HepG2 (cell line): ENCODE measurements at regions not wholly inside any gene's neighbourhood (a gene's known extent, or its start where the extent isn't known, plus 50 kb on each side); places are given as distances from the start of the nearest gene placed in this dataset.
A peak's percentile ranks its signal among the peaks of the same experiment; 100 is the strongest.

Experiments
- ELF1 ChIP-seq: sonication (generic); formaldehyde crosslinking; IDR thresholded peaks from 2 replicates; pipeline ENCODE4 v1.4.0; 2020; ENCODE audit warnings: missing genetic modification reagents
- ELF3 ChIP-seq: IDR thresholded peaks from 2 replicates; pipeline ENCODE4 v1.6.1; 2016; ENCODE audit warnings: missing genetic modification reagents, missing compliant biosample characterization
- FOXM1 ChIP-seq: sonication (generic); formaldehyde crosslinking; IDR thresholded peaks from 2 replicates; pipeline ENCODE4 v1.5.0; 2020; ENCODE audit warnings: missing genetic modification reagents
- GATA4 ChIP-seq: sonication (generic); IDR thresholded peaks from 2 replicates; pipeline ENCODE4 v1.6.1; 2016; ENCODE audit warnings: antibody characterized with exemption, low read depth, borderline replicate concordance
- HDAC1 ChIP-seq: sonication (generic); formaldehyde crosslinking; IDR thresholded peaks from 2 replicates; pipeline ENCODE4 v1.5.1; 2020; ENCODE audit warnings: mild to moderate bottlenecking, missing genetic modification reagents
- JUNB ChIP-seq: sonication (generic); formaldehyde crosslinking; IDR thresholded peaks from 2 replicates; pipeline ENCODE4 v1.8.0; 2022; ENCODE audit warnings: missing genetic modification reagents, mild to moderate bottlenecking, borderline replicate concordance
- NFE2 ChIP-seq: sonication (generic); formaldehyde crosslinking; IDR thresholded peaks from 2 replicates; pipeline ENCODE4 v1.4.0; 2020; ENCODE audit warnings: missing genetic modification reagents
- NPAS2 ChIP-seq: sonication (generic); formaldehyde crosslinking; IDR thresholded peaks from 2 replicates; pipeline ENCODE4 v1.8.0; 2022; ENCODE audit warnings: mild to moderate bottlenecking, missing genetic modification reagents, borderline replicate concordance
- SALL1 ChIP-seq: sonication (generic); formaldehyde crosslinking; IDR thresholded peaks from 2 replicates; pipeline ENCODE4 v1.8.0; 2022; ENCODE audit warnings: mild to moderate bottlenecking, missing genetic modification reagents
- THAP11 ChIP-seq: IDR thresholded peaks from 2 replicates; pipeline ENCODE4 v1.6.1; 2016; ENCODE audit warnings: missing biosample characterization, missing genetic modification reagents
- TSC22D2 ChIP-seq: sonication (generic); formaldehyde crosslinking; IDR thresholded peaks from 2 replicates; pipeline ENCODE4 v1.5.1; 2020; ENCODE audit warnings: missing genetic modification reagents, mild to moderate bottlenecking, borderline replicate concordance
- ZBTB7A ChIP-seq: sonication (generic); formaldehyde crosslinking; IDR thresholded peaks from 2 replicates; pipeline ENCODE4 v1.8.0; 2022; ENCODE audit warnings: mild to moderate bottlenecking, missing genetic modification reagents
- ZKSCAN8 ChIP-seq: IDR thresholded peaks from 2 replicates; pipeline ENCODE4 v1.6.1; 2016; ENCODE audit warnings: borderline replicate concordance, missing genetic modification reagents, missing compliant biosample characterization
- ZNF12 ChIP-seq: sonication (generic); formaldehyde crosslinking; IDR thresholded peaks from 2 replicates; pipeline ENCODE4 v1.5.0; 2020; ENCODE audit warnings: missing genetic modification reagents
- ZNF121 ChIP-seq: sonication (generic); formaldehyde crosslinking; IDR thresholded peaks from 2 replicates; pipeline ENCODE4 v1.5.0; 2020; ENCODE audit warnings: mild to moderate bottlenecking, missing genetic modification reagents
- ZNF510 ChIP-seq: sonication (generic); formaldehyde crosslinking; IDR thresholded peaks from 2 replicates; pipeline ENCODE4 v1.4.0; 2020; ENCODE audit warnings: low read depth, mild to moderate bottlenecking, missing genetic modification reagents
- ZNF567 ChIP-seq: sonication (generic); formaldehyde crosslinking; IDR thresholded peaks from 2 replicates; pipeline ENCODE4 v1.8.1; 2023; ENCODE audit warnings: mild to moderate bottlenecking, missing genetic modification reagents, borderline replicate concordance
- ZNF598 ChIP-seq: sonication (generic); formaldehyde crosslinking; IDR thresholded peaks from 2 replicates; pipeline ENCODE4 v1.5.1; 2020; ENCODE audit warnings: mild to moderate bottlenecking, missing genetic modification reagents, borderline replicate concordance
- ZNF652 ChIP-seq: IDR thresholded peaks from 2 replicates; pipeline ENCODE4 v1.6.1; 2016; ENCODE audit warnings: low read depth, borderline replicate concordance
- ZNF746 ChIP-seq: sonication (generic); formaldehyde crosslinking; IDR thresholded peaks from 2 replicates; pipeline ENCODE4 v1.8.0; 2022; ENCODE audit warnings: mild to moderate bottlenecking, missing genetic modification reagents
- TF ChIP-seq, protein P1 (sequence below): IDR thresholded peaks from 2 replicates; pipeline ENCODE4 v1.6.1; 2012; ENCODE audit warnings: inconsistent platforms
- TF ChIP-seq, protein P2 (sequence below): sonication (generic); formaldehyde crosslinking; IDR thresholded peaks from 2 replicates; pipeline ENCODE4 v1.5.0; 2020; ENCODE audit warnings: missing genetic modification reagents, mild to moderate bottlenecking, borderline replicate concordance
- TF ChIP-seq, protein P3 (sequence below): IDR thresholded peaks from 2 replicates; pipeline ENCODE4 v1.6.1; 2016; ENCODE audit warnings: missing genetic modification reagents, missing compliant biosample characterization
- TF ChIP-seq, protein P4 (sequence below): sonication (generic); formaldehyde crosslinking; IDR thresholded peaks from 2 replicates; pipeline ENCODE4 v1.5.0; 2020; ENCODE audit warnings: missing genetic modification reagents
- TF ChIP-seq, protein P5 (sequence below): IDR thresholded peaks from 2 replicates; pipeline ENCODE4 v1.6.1; 2016; ENCODE audit warnings: missing biosample characterization, missing genetic modification reagents, low read depth
- TF ChIP-seq, protein P6 (sequence below): sonication (generic); formaldehyde crosslinking; IDR thresholded peaks from 2 replicates; pipeline ENCODE4 v1.8.1; 2023; ENCODE audit warnings: mild to moderate bottlenecking, missing genetic modification reagents

DNA sequence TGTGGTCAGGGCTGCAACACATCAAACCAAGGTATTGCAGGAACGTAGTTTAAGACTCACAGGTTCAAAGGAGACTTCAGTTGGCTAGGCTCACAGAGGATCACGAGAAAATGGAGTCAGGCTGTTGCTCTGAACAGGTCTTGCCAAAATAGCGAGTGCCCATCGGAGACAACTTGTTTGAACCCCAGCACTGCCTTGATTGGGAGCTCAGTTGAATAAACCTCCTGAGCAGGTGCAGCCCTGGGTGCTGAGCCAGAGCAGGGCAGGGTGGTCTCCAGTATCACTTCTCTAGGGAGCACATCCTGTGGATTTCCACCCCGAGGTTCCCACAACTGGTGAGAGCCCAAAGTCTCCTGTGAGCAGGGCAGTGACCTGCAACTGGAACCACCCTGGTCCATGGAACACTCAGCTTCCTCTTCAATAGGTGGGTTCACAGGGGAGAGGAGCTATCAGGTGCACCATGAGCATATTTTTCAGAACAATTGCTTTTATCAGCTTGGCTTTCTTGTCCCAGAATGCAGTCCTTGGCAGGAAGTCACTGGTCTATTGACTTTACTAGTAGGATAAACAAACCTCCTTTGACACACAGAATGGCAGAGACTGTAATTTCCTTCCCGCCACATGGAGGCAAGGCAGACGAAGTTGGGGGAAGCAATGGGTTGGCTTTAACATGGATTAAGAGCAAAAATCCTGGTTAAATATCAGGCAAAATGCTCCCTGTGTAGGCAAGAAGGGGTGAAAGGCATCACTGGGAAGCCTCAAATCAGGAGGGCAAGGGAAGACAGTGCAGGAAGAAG lies 267.7 kb upstream of the FOXQ1 start (continued):
- TF ChIP-seq ZBTB7A (CRISPR knock-in tag) (0 out of 2 replicates have a peak, but pooled peaks have one; percentile 36), ELF3 (CRISPR knock-in tag) (peak; percentile 92), NFE2 (CRISPR knock-in tag) (no peak), ZNF510 (CRISPR knock-in tag) (no peak), ZNF121 (no peak), JUNB (CRISPR knock-in tag) (0 out of 2 replicates have a peak, but pooled peaks have one; percentile 36), ZNF567 (CRISPR knock-in tag) (no peak), NPAS2 (CRISPR knock-in tag) (no peak), ZNF746 (peak; percentile 30; the same call in 1 of the 2 replicates), SALL1 (CRISPR knock-in tag) (peak; percentile 52), ELF1 (peak; percentile 22; the same call in 1 of the 2 replicates), ZNF12 (CRISPR knock-in tag) (0 out of 2 replicates have a peak, but pooled peaks have one; percentile 10), ZNF652 (CRISPR knock-in tag) (no peak), TSC22D2 (CRISPR knock-in tag) (peak; percentile 63; the same call in 1 of the 2 replicates), FOXM1 (CRISPR knock-in tag) (no peak), GATA4 (no peak), HDAC1 (0 out of 2 replicates have a peak, but pooled peaks have one; percentile 21), ZNF598 (CRISPR knock-in tag) (peak; percentile 45; the same call in 1 of the 2 replicates), ZKSCAN8 (CRISPR knock-in tag) (0 out of 2 replicates have a peak, but pooled peaks have one; percentile 15), THAP11 (CRISPR knock-in tag) (0 out of 2 replicates have a peak, but pooled peaks have one; percentile 21)
- TF ChIP-seq, protein P1, sequence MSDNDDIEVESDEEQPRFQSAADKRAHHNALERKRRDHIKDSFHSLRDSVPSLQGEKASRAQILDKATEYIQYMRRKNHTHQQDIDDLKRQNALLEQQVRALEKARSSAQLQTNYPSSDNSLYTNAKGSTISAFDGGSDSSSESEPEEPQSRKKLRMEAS = peak; percentile 91
- TF ChIP-seq, protein P2, sequence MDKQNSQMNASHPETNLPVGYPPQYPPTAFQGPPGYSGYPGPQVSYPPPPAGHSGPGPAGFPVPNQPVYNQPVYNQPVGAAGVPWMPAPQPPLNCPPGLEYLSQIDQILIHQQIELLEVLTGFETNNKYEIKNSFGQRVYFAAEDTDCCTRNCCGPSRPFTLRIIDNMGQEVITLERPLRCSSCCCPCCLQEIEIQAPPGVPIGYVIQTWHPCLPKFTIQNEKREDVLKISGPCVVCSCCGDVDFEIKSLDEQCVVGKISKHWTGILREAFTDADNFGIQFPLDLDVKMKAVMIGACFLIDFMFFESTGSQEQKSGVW (CRISPR knock-in tag) = no peak
- TF ChIP-seq, protein P3, sequence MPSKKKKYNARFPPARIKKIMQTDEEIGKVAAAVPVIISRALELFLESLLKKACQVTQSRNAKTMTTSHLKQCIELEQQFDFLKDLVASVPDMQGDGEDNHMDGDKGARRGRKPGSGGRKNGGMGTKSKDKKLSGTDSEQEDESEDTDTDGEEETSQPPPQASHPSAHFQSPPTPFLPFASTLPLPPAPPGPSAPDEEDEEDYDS (CRISPR knock-in tag) = 0 out of 2 replicates have a peak, but pooled peaks have one; percentile 25
- TF ChIP-seq, protein P4, sequence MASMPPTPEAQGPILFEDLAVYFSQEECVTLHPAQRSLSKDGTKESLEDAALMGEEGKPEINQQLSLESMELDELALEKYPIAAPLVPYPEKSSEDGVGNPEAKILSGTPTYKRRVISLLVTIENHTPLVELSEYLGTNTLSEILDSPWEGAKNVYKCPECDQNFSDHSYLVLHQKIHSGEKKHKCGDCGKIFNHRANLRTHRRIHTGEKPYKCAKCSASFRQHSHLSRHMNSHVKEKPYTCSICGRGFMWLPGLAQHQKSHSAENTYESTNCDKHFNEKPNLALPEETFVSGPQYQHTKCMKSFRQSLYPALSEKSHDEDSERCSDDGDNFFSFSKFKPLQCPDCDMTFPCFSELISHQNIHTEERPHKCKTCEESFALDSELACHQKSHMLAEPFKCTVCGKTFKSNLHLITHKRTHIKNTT (CRISPR knock-in tag) = no peak
- TF ChIP-seq, protein P5, sequence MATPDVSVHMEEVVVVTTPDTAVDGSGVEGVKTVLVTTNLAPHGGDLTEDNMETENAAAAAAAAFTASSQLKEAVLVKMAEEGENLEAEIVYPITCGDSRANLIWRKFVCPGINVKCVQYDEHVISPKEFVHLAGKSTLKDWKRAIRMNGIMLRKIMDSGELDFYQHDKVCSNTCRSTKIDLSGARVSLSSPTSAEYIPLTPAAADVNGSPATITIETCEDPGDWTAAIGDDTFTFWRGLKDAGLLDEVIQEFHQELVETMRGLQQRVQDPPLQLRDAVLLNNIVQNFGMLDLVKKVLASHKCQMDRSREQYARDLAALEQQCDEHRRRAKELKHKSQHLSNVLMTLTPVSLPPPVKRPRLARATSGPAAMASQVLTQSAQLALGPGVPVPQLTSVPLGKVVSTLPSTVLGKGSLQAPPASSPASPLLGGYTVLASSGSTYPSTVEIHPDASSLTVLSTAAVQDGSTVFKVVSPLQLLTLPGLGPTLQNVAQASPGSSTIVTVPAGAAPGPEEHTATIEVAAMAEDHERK (CRISPR knock-in tag) = no peak
- TF ChIP-seq, protein P6, sequence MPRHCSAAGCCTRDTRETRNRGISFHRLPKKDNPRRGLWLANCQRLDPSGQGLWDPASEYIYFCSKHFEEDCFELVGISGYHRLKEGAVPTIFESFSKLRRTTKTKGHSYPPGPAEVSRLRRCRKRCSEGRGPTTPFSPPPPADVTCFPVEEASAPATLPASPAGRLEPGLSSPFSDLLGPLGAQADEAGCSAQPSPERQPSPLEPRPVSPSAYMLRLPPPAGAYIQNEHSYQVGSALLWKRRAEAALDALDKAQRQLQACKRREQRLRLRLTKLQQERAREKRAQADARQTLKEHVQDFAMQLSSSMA (CRISPR knock-in tag) = no peak
